ENCODE measurements at regions not wholly inside any gene's neighbourhood (a gene's known extent, or its start where the extent isn't known, plus 50 kb on each side); places are given as distances from the start of the nearest gene placed in this dataset.

DNA sequence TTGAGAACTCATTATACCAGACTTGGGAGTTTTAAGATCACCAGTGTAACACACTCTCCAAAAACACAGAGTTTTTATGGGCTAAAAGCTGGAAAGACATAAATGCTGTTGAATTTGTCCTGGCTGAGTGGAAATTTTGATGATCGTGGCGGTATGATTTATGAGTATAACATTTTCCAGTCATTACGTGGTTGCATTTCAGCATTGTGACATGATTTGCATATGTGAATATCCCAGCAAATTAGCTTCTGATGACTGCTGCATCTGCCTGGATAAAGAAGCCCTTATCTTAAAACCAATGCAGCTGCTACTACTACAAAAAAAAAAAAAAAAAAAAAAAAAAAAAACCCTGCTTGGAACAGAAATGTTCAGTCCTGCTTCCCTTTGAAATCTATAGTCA lies 850.9 kb downstream of the TFAP2A start:
- Histone ChIP-seq H3K4me2 (ENCODE audit: low read length) (no peak overlapping the region), H3K9me3 (replicated peaks; ENCODE audit: low read length) (no peaks in the 10 kb centered on the region), H3K27me3 (ENCODE audit: control insufficient read depth, insufficient read depth, low read length) (no peaks in the 10 kb centered on the region), H3K9ac (ENCODE audit: low read depth, low read length) (no peak overlapping the region), H3K36me3 (ENCODE audit: insufficient read depth, low read length) (no peaks in the 10 kb centered on the region), H3K4me1 (ENCODE audit: control insufficient read depth, insufficient read depth, low read length) (no peaks in the 10 kb centered on the region), H3K4me3 (ENCODE audit: low read length) (no peak overlapping the region)

- no peaks in the 10 kb centered on the region for H3K27me3 ChIP-seq (ENCODE audit: control insufficient read depth, insufficient read depth, low read length)
- no peaks in the 10 kb centered on the region for H3K9me3 ChIP-seq (replicated peaks; ENCODE audit: low read length)
- no peaks in the 10 kb centered on the region for H3K36me3 ChIP-seq (ENCODE audit: insufficient read depth, low read length)
- H3K9ac ChIP-seq (ENCODE audit: low read depth, low read length), result no peak overlapping the region
- H3K4me3 ChIP-seq (ENCODE audit: low read length), result no peak overlapping the region
- no peak overlapping the region for H3K4me2 ChIP-seq (ENCODE audit: low read length)
- H3K4me1 ChIP-seq (ENCODE audit: control insufficient read depth, insufficient read depth, low read length), result no peaks in the 10 kb centered on the region
These were observed 851.3 kb downstream of the TFAP2A start for GRCh38 chr6:9563568-9563967.

DNA sequence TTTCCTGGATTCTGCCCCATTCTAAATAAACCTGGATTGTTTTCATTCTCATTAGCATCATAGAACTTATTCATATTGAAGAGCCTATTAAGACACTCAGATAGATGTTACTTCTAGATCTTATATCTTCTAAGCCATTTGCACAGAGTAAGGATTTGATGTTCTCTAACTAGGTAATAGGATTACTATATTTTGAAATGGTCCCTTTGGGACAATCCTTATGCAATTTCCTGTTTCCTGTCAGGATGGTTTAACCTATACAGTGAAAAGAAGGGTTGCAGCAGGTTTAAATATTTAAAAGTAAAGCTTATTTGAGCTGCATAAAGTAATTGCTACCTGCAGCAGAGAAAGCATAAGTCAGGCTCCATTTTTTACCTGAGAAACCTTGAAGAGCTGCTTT lies 860.1 kb downstream of the TFAP2A start:
- H3K27me3 ChIP-seq (ENCODE audit: control insufficient read depth, insufficient read depth, low read length), result no peaks in the 10 kb centered on the region
- no peak overlapping the region for H3K4me3 ChIP-seq (ENCODE audit: low read length)
- H3K9ac ChIP-seq (ENCODE audit: low read depth, low read length), result no peak overlapping the region
- no peaks in the 10 kb centered on the region for H3K4me1 ChIP-seq (ENCODE audit: control insufficient read depth, insufficient read depth, low read length)
- H3K36me3 ChIP-seq (ENCODE audit: insufficient read depth, low read length), result no peaks in the 10 kb centered on the region
- H3K9me3 ChIP-seq (replicated peaks; ENCODE audit: low read length), result no peaks in the 10 kb centered on the region
- H3K4me2 ChIP-seq (ENCODE audit: low read length), result no peak overlapping the region

DNA sequence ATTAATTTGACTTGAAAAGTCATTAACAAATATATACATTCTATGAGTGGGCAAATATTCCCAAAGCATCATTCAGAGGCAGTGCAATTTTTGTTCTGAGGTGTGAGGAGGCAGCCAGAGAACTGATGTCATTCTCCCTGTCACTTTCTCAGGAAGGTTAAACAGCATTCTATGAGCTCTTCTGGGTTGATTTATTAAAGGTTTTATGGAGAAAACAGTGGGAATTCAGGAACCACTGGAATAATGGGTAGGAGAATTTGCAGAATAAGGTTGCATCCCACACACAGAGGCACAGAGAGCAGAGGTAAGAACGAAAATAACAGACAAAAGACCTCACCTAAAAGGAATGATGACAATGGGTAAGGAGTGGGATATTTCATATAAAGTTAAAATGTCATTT lies 860.6 kb downstream of the TFAP2A start:
- no peaks in the 10 kb centered on the region for H3K9me3 ChIP-seq (replicated peaks; ENCODE audit: low read length)
- H3K36me3 ChIP-seq (ENCODE audit: insufficient read depth, low read length), result no peaks in the 10 kb centered on the region
- no peak overlapping the region for H3K4me2 ChIP-seq (ENCODE audit: low read length)
- no peaks in the 10 kb centered on the region for H3K4me1 ChIP-seq (ENCODE audit: control insufficient read depth, insufficient read depth, low read length)
- no peak overlapping the region for H3K4me3 ChIP-seq (ENCODE audit: low read length)
- no peaks in the 10 kb centered on the region for H3K27me3 ChIP-seq (ENCODE audit: control insufficient read depth, insufficient read depth, low read length)
- no peak overlapping the region for H3K9ac ChIP-seq (ENCODE audit: low read depth, low read length)

DNA sequence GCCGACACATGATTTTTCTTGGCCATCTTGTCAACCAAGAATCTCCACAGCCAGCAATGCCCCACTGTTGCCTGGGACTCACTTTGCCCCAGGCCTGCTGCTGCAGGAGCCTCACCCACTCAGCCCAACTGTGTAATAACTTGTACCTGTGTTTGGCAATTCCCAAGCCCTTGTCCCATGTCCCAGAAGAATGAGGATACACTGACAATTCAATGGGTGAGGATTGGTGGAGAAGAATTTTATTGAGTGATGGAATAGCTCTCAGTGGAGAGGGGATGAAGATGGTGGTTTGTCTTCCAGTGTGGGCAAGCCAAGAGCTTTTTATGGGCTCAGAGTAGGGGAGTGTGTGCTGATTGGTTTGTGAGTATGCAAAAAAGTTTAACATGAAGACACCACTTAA lies 861.9 kb downstream of the TFAP2A start:
- no peaks in the 10 kb centered on the region for H3K9me3 ChIP-seq (replicated peaks; ENCODE audit: low read length)
- H3K27me3 ChIP-seq (ENCODE audit: control insufficient read depth, insufficient read depth, low read length), result no peaks in the 10 kb centered on the region
- no peak overlapping the region for H3K9ac ChIP-seq (ENCODE audit: low read depth, low read length)
- no peak overlapping the region for H3K4me2 ChIP-seq (ENCODE audit: low read length)
- H3K4me3 ChIP-seq (ENCODE audit: low read length), result no peak overlapping the region
- no peaks in the 10 kb centered on the region for H3K36me3 ChIP-seq (ENCODE audit: insufficient read depth, low read length)
- H3K4me1 ChIP-seq (ENCODE audit: control insufficient read depth, insufficient read depth, low read length), result no peaks in the 10 kb centered on the region

- no peaks in the 10 kb centered on the region for H3K4me1 ChIP-seq (ENCODE audit: control insufficient read depth, insufficient read depth, low read length)
- no peaks in the 10 kb centered on the region for H3K36me3 ChIP-seq (ENCODE audit: insufficient read depth, low read length)
- no peak overlapping the region for H3K9ac ChIP-seq (ENCODE audit: low read depth, low read length)
- H3K9me3 ChIP-seq (replicated peaks; ENCODE audit: low read length), result no peaks in the 10 kb centered on the region
- H3K27me3 ChIP-seq (ENCODE audit: control insufficient read depth, insufficient read depth, low read length), result no peaks in the 10 kb centered on the region
- H3K4me2 ChIP-seq (ENCODE audit: low read length), result no peak overlapping the region
- no peak overlapping the region for H3K4me3 ChIP-seq (ENCODE audit: low read length)
These were observed 871.2 kb downstream of the TFAP2A start for GRCh38 chr6:9543649-9544048.

DNA sequence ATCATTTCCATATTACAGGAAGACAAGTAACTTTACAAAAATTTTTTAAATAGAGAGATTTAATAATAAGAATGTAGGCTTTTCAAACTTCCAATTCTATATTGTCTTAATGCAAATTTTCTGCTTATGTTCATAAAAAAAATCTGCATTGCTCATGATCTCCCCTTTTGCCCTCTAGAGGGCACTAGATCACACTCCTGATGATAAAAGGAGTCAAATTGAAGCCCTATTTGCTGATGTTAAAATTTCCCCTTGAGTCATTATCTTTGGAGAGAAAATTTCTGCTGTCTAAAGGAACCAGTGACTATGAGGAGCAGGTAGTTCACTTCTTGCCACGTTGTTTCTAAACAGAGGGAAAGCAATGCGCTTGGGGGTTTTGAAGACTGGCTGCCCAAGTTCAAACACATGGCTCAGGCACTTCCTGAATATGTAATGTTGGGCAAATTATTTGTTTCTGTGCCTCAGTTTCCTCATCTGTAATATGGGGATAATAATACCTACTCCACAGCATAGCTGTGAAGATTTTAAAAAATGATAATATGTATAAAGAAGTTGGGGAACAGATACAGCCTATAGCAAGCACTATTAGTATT lies 874.2 kb downstream of the TFAP2A start:
- Histone ChIP-seq H3K9ac (ENCODE audit: low read depth, low read length) (no peak overlapping the region), H3K27me3 (ENCODE audit: control insufficient read depth, insufficient read depth, low read length) (no peaks in the 10 kb centered on the region), H3K4me3 (ENCODE audit: low read length) (no peak overlapping the region), H3K36me3 (ENCODE audit: insufficient read depth, low read length) (no peaks in the 10 kb centered on the region), H3K4me1 (ENCODE audit: control insufficient read depth, insufficient read depth, low read length) (no peaks in the 10 kb centered on the region), H3K9me3 (replicated peaks; ENCODE audit: low read length) (no peaks in the 10 kb centered on the region), H3K4me2 (ENCODE audit: low read length) (no peak overlapping the region)

DNA sequence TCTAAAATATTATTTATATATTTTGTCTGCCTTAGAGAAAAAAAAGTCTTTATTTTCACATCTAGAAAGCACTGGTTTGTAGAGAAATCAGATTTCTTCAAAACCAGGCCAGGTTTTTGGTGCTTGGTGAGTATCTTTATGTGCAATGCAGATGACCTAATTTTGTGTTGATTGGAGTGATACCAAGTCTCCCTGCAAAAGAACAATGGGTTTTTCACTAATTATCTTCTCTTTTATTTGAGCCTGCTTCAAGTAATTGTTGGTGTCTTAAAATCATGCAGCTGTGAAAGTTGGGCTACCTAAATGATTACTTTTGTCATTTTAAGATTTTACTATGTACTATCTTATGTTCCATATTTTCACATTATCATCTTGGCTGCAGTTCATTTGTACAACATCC lies 874.7 kb downstream of the TFAP2A start:
- no peak overlapping the region for H3K4me3 ChIP-seq (ENCODE audit: low read length)
- no peak overlapping the region for H3K4me2 ChIP-seq (ENCODE audit: low read length)
- H3K4me1 ChIP-seq (ENCODE audit: control insufficient read depth, insufficient read depth, low read length), result no peaks in the 10 kb centered on the region
- H3K9me3 ChIP-seq (replicated peaks; ENCODE audit: low read length), result no peaks in the 10 kb centered on the region
- H3K36me3 ChIP-seq (ENCODE audit: insufficient read depth, low read length), result no peaks in the 10 kb centered on the region
- no peaks in the 10 kb centered on the region for H3K27me3 ChIP-seq (ENCODE audit: control insufficient read depth, insufficient read depth, low read length)
- H3K9ac ChIP-seq (ENCODE audit: low read depth, low read length), result no peak overlapping the region

DNA sequence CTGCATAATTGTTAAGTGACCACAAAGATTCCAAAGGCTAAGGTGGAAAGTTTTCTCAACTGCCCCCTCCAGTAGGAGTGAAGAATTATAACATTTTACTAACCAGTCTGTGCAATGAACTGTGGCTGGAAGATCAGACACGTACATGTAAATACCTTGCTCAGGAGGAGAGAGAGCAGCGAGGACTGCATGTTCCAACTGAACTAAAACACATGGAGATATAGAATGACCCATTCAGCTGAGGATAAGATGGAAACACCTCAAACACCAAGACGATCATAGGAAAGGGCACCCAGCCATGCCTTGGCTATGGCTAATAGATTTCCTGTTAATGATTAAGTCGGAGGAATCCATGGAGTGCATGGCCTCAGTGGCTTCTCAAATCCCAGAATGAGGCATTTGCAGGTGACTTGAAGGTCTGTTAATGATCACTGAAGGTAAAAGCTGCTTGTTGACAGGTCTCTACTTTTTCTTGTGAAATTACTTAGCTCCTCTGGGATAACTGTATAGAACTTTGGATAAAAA lies 875.6 kb downstream of the TFAP2A start:
- Histone ChIP-seq H3K4me1 (ENCODE audit: control insufficient read depth, insufficient read depth, low read length) (no peaks in the 10 kb centered on the region), H3K27me3 (ENCODE audit: control insufficient read depth, insufficient read depth, low read length) (no peaks in the 10 kb centered on the region), H3K9me3 (replicated peaks; ENCODE audit: low read length) (no peaks in the 10 kb centered on the region), H3K4me3 (ENCODE audit: low read length) (no peak overlapping the region), H3K9ac (ENCODE audit: low read depth, low read length) (no peak overlapping the region), H3K36me3 (ENCODE audit: insufficient read depth, low read length) (no peaks in the 10 kb centered on the region), H3K4me2 (ENCODE audit: low read length) (no peak overlapping the region)

- Histone ChIP-seq H3K4me1 (ENCODE audit: control insufficient read depth, insufficient read depth, low read length) (no peaks in the 10 kb centered on the region), H3K9ac (ENCODE audit: low read depth, low read length) (no peak overlapping the region), H3K4me2 (ENCODE audit: low read length) (no peak overlapping the region), H3K36me3 (ENCODE audit: insufficient read depth, low read length) (no peaks in the 10 kb centered on the region), H3K4me3 (ENCODE audit: low read length) (no peak overlapping the region), H3K9me3 (replicated peaks; ENCODE audit: low read length) (no peaks in the 10 kb centered on the region), H3K27me3 (ENCODE audit: control insufficient read depth, insufficient read depth, low read length) (no peaks in the 10 kb centered on the region)
These were observed 877.5 kb downstream of the TFAP2A start for GRCh38 chr6:9537381-9537780.

DNA sequence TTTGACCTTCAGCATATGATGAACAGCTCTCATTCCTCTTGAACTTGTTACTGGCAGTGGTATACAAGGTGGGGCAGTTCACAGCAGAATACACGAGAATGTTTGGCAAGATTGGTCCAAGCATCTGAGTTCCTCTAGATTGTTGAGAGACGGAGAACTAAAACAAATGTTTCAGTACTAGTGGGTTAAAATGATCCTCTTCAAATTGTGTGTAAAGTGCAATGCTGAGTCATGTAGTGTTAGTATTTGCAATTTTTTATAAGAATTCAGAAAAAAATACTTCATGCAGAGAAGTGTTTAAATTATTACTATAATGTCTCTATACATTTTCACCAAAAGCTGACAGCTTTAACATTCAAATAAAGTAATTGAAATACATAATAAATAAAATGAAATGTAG lies 879.8 kb downstream of the TFAP2A start:
- no peaks in the 10 kb centered on the region for H3K36me3 ChIP-seq (ENCODE audit: insufficient read depth, low read length)
- H3K27me3 ChIP-seq (ENCODE audit: control insufficient read depth, insufficient read depth, low read length), result no peaks in the 10 kb centered on the region
- H3K4me1 ChIP-seq (ENCODE audit: control insufficient read depth, insufficient read depth, low read length), result no peaks in the 10 kb centered on the region

More for the DNA sequence above, 879.8 kb downstream of the TFAP2A start:
- Histone ChIP-seq H3K9ac (ENCODE audit: low read depth, low read length) (no peak overlapping the region), H3K4me2 (ENCODE audit: low read length) (no peak overlapping the region), H3K4me3 (ENCODE audit: low read length) (no peak overlapping the region), H3K9me3 (replicated peaks; ENCODE audit: low read length) (no peaks in the 10 kb centered on the region)

Data from skeletal muscle satellite cell (primary cell).